Retinal pigment epithelial cell (primary cell): ENCODE measurements at regions not wholly inside any gene's neighbourhood (a gene's known extent, or its start where the extent isn't known, plus 50 kb on each side); places are given as distances from the start of the nearest gene placed in this dataset.

Source experiments
- DNase-seq: peaks from one replicate; pipeline ENCODE4 v3.0.0-alpha.2; 2010; ENCODE audit warnings: low read depth
- H3K4me3 ChIP-seq: 2 replicates; pipeline ENCODE4 v1.5.1; 2011; ENCODE audit warnings: mild to moderate bottlenecking, low read length, control low read depth, moderate library complexity
- TF ChIP-seq, protein P1 (sequence below): conservative IDR thresholded peaks from 2 replicates; pipeline ENCODE4 v1.5.1; 2011; ENCODE audit warnings: low read depth, low read length, control low read depth, inconsistent platforms

DNA sequence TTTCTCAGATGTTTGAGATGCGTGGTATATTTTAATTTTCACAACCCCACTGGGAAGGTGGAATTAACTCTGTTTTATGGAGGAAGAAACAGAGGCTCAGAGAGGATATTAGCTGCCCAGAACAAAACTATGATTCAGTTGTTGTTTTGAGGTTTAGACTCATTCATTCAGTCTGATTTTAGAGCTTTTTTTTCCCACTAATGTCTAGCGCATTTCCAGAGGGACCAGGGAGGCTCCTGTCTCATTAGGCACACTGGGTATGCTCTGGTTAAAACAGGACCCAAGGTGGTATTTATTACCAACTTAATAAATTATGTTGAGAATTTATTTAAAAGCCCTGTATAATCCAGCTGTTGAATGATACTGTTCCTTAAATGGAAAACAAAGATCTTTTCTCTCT, 272.0 kb upstream of the RGMA start:
- TF ChIP-seq, protein P1, sequence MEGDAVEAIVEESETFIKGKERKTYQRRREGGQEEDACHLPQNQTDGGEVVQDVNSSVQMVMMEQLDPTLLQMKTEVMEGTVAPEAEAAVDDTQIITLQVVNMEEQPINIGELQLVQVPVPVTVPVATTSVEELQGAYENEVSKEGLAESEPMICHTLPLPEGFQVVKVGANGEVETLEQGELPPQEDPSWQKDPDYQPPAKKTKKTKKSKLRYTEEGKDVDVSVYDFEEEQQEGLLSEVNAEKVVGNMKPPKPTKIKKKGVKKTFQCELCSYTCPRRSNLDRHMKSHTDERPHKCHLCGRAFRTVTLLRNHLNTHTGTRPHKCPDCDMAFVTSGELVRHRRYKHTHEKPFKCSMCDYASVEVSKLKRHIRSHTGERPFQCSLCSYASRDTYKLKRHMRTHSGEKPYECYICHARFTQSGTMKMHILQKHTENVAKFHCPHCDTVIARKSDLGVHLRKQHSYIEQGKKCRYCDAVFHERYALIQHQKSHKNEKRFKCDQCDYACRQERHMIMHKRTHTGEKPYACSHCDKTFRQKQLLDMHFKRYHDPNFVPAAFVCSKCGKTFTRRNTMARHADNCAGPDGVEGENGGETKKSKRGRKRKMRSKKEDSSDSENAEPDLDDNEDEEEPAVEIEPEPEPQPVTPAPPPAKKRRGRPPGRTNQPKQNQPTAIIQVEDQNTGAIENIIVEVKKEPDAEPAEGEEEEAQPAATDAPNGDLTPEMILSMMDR, result no peak
- H3K4me3 ChIP-seq, result no peak overlapping the region
- DNase-seq, result no peak

DNA sequence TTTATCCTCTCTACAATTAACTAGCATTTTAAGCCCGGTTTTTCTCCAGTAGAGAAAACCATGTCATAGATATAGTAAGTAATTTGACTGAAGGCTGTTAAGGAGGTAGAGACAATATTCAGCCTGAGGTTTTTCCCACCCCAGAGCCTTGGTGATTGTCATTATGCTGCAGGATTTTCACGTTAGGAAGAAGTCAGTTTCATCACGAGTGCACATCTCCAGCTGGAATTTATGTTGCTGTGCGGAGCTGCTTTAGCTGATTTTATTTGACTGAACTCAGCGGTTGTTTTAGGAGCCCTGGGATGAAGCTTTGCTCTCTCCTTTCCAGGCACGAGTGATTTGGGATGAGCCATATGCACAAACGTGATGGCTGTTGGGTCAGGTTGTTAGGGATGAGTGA, 271.3 kb upstream of the RGMA start:
- H3K4me3 ChIP-seq, result no peak overlapping the region
- TF ChIP-seq, protein P1, result no peak
- no peak for DNase-seq

DNA sequence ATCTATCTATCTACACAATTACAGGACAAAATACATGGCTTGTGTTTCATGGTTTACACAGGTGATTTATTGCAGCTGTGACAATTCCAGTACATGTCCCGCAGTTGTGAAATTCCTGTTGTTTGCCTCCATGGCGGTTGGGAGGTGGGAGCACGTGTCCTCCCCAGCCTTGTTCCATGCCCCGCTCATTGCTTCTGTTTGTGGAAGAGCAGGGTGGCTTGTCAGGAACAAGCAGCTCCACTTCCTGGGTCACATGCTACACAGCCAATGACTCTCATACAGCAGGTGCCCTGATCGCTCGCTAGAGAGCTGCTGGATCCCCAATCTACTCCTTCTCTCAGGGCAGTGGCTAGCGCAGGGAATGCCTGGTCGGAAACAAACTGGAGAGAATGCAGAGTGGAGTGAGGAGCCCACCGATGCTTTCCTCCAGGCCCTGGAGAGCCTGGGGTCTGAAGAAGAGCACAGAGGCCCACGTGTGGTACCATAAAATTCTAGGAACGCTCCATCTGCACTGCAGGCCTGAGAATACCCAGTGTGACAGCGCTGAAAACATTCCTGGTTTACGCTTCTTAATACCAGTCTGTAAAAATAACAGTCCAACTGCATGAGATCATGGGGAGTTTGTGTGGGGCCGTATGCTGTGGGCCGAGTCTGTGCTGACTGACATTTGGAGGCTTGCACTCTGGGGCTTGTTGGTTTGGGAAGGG, 270.6 kb upstream of the RGMA start:
- DNase-seq, result no peak
- no peak overlapping the region for H3K4me3 ChIP-seq
- TF ChIP-seq, protein P1, result no peak

DNA sequence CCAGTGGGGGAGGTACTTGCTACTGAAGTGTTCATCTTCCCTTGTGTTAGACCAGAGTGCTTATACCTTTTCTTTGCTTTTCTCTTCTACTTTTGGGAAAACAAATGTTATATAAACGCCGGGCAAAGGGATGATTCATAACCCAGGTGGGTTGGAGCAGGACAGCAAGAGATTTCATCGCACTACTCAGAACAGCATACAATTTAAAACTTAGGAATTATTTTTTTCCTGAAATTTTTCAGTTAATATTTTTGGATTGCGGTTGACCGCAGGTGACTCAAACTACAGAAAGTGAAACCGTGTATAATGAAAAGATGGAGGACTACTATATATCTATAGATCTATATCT, 270.0 kb upstream of the RGMA start:
- DNase-seq, result no peak
- TF ChIP-seq, protein P1, result no peak
- H3K4me3 ChIP-seq, result no peak overlapping the region

DNA sequence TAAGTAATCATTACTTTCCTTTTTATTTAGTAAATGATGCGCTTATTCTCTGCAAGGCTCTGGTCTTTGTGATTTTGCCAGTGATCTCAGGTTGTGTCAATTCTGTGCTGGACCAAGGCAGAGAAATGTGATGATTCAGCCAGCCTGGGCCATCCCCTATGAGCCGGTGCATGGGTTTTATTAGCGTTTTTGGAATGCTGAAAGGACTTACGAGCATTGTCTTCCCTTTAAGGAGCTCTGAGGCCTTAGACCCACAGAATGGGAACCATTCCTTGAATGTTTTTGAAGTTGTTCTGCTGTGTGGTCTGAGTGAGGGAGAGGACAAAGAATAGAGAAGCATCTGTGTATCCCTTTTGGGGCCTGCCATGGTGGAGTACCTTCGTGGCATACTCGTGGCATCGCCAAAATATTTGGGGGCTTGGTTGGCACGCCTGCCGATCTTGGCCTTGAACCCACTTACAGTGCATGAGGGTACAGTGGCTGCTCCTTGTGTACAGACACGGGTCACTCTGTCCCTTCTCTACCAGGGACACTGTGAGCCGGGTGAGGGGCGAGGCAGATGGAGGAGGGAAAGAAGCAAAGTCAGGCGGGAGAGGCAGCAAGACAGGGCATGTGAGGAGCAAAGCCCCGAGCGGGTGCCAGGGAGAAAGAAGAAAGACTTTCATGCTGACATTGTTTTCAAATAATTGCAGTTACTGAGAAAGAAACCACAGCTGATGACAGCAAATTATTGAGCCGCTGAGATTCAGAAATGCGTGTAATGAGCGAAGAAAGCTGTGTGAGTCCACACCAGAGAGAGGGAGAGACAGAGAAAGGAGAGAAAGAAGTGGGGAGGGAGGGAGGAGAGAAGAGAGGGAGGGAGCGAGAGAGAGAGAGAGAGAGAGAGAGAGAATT, 269.4 kb upstream of the RGMA start:
- DNase-seq, result no peak
- TF ChIP-seq, protein P1, result no peak
- H3K4me3 ChIP-seq, result no peak overlapping the region

DNA sequence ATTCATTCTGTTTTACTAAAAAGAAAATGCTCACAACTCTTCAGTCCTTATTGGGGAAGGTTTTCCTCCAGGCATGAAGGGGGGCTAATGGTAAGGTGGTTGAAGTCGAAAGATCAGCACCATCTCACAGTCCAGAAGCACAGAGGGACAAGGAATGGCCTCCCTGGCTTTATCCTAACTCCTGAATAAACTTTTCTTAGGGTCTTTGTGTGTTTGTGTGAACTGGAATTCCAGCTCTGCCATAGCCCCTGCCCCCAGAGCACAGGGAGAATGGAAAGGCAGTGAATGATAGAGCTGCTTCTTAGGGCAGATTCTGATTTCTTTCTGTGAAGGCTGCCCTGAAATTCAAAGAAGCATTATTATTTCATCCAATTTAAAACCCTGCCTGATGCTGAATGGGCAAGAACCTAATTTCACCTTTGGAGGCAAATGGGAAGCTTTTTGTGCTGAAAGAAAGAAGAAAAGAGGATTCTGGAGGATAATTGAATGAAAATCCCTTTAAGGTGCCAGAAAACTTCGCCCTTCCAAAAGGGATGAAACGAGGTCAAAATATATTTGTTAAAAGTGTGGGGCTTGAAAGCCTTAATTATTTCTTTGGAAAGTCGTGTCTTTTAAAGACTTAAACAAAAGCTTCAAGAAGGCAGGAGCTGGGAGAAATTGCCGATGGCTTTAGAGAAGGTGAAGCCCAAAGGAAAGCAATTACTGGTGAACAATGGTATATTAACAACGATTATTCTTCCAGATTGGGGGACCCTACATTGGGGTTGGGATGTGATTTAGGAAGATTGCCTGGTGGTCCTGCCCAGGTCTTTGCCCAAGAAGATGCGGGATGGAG, 259.9 kb upstream of the RGMA start:
- H3K4me3 ChIP-seq, result no peak overlapping the region
- TF ChIP-seq, protein P1, result no peak
- no peak for DNase-seq
